AG04450 (cell line): ENCODE measurements at regions not wholly inside any gene's neighbourhood (a gene's known extent, or its start where the extent isn't known, plus 50 kb on each side); places are given as distances from the start of the nearest gene placed in this dataset.

Experiments
- CTCF ChIA-PET: fragments of 300-600, 350-600 bp; formaldehyde crosslinking; extraction: SDS; loops from one replicate; lab custom pipeline; 2022; ENCODE audit warnings: antibody characterized with exemption, inconsistent platforms; lab: Charles Lee
- POLR2A ChIA-PET: fragments of 350-600 bp; formaldehyde crosslinking; extraction: SDS; loops from one replicate; lab custom pipeline; 2021; ENCODE audit warnings: antibody characterized with exemption, inconsistent platforms; lab: Yijun Ruan, JAX
- DNase-seq: peaks from one replicate; pipeline ENCODE4 v3.0.0-alpha.2; 2011; ENCODE audit warnings: low read depth, low spot score
- H3K27ac ChIP-seq: one replicate; pipeline ENCODE4 v1.5.1; 2012; ENCODE audit warnings: low read depth, low read length, control low read depth
- H3K27me3 ChIP-seq: one replicate; pipeline ENCODE4 v1.6.0; 2012; ENCODE audit warnings: low read length; ENCODE audit not compliant: control insufficient read depth, insufficient read depth
- H3K4me3 ChIP-seq: 2 replicates; pipeline ENCODE4 v1.5.1; 2011; ENCODE audit warnings: mild to moderate bottlenecking, low read depth, low read length, control low read depth
- H3K9me3 ChIP-seq: 2 replicates; pipeline ENCODE4 v1.5.1; 2012; ENCODE audit warnings: low read length; ENCODE audit not compliant: control insufficient read depth, insufficient read depth
- TF ChIP-seq, protein P1 (sequence below): IDR thresholded peaks from 2 replicates; pipeline ENCODE4 v1.5.1; 2011; ENCODE audit warnings: low read depth, low read length, control low read depth, inconsistent platforms

DNA sequence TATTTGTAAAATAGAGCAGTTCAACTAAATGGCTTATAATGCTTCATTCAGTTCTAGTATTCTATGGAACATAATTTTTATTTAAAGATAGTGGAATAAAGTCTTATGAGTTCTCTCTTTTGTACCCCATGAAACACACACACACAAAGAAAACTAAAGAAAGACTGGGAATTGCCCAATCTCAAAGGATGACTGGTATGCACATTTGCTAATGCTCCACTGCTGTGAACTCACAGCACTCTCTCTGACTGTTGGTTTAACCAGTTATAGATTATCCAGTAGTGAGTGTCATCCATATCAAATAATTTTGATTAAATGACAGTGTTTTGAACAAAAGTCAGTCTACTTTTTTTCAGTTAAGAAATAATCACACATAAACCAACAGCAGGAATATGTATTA, 1082.4 kb upstream of the B3GALT2 start:
- Histone ChIP-seq H3K27me3 (no peaks in the 10 kb centered on the region), H3K27ac (no peak overlapping the region), H3K9me3 (no peaks in the 10 kb centered on the region), H3K4me3 (no peak overlapping the region)
- TF ChIP-seq, protein P1, sequence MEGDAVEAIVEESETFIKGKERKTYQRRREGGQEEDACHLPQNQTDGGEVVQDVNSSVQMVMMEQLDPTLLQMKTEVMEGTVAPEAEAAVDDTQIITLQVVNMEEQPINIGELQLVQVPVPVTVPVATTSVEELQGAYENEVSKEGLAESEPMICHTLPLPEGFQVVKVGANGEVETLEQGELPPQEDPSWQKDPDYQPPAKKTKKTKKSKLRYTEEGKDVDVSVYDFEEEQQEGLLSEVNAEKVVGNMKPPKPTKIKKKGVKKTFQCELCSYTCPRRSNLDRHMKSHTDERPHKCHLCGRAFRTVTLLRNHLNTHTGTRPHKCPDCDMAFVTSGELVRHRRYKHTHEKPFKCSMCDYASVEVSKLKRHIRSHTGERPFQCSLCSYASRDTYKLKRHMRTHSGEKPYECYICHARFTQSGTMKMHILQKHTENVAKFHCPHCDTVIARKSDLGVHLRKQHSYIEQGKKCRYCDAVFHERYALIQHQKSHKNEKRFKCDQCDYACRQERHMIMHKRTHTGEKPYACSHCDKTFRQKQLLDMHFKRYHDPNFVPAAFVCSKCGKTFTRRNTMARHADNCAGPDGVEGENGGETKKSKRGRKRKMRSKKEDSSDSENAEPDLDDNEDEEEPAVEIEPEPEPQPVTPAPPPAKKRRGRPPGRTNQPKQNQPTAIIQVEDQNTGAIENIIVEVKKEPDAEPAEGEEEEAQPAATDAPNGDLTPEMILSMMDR: no peak
- peak; percentile 3 for DNase-seq
- ChIA-PET CTCF (interaction anchor here (1.5 kb wide), 1 partner anchor 1147 kb away, joined by 3 read pairs; the partner anchor contains the start of gene CDC73), POLR2A (no interaction called here)

DNA sequence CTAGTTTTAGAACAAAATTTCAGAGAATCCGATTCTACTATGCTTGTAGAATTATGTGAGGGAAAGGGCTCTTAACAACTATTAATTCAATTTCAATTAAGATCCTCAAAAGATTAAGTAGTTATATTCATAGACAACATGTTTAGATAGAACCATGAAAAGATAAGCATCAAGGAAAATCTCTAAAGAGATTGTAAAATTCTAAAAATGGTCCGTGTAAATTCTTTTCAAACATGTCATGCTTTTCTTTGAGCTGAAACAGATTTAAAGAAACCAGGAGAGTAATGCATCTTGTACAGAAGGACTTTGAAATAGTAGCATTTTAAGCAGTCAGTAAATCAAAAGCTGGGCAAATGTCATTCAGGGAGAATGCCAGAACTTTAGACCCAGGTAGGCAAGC, 1080.6 kb upstream of the B3GALT2 start:
- TF ChIP-seq, protein P1: no peak
- CTCF ChIA-PET: no interaction called here
- DNase-seq: no peak

DNA sequence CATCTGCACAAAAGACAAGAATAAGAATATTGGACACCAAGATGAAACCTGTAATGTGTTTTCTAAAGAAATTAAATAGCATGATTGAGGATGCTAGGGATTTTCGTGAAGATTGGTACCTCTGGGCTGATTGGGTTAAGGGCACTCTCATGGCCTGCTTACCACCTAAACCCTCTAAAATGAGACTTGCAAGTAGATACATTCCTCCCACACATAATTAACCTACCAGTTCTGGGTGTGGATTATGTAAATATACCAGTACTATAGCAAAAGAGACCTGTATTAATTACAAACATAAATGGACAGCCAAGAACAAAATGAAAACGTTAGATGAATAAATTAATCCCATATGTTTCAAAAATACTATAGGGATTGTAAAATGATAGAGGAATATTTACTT, 1069.6 kb upstream of the B3GALT2 start:
- ChIA-PET CTCF (no interaction called here), POLR2A (no interaction called here)
- no peaks in the 10 kb centered on the region for H3K9me3 ChIP-seq
- TF ChIP-seq, protein P1: no peak
- no peak for DNase-seq
- no peak overlapping the region for H3K27ac ChIP-seq
- no peak overlapping the region for H3K4me3 ChIP-seq
- H3K27me3 ChIP-seq: no peaks in the 10 kb centered on the region

More for the DNA sequence above, 1080.6 kb upstream of the B3GALT2 start:
- POLR2A ChIA-PET: no interaction called here
- no peak overlapping the region for H3K4me3 ChIP-seq
- no peak overlapping the region for H3K27ac ChIP-seq
- no peaks in the 10 kb centered on the region for H3K27me3 ChIP-seq
- no peaks in the 10 kb centered on the region for H3K9me3 ChIP-seq

DNA sequence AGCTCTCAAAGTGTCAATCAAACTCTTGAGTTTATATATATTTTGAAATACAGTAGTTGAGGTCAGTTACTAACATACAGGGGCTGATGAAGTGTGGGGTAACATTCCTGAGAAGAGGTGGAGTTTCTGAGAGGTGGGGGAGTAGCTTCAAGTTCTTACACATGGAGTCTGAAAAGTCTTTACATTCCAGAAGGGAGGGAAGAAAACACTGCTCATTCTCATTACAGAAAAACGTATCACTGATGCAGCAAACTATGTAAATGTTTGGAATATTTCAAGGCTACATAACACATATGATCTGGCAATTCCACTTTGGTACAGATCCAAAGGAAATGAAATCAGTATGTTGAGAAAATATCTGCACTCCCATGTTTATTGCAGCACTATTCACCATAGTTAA, 1065.8 kb upstream of the B3GALT2 start:
- TF ChIP-seq, protein P1: no peak
- Histone ChIP-seq H3K27me3 (no peaks in the 10 kb centered on the region), H3K4me3 (no peak overlapping the region), H3K9me3 (no peaks in the 10 kb centered on the region), H3K27ac (peak overlapping the region; percentile 62)
- DNase-seq: peak; percentile 73
- POLR2A ChIA-PET: no interaction called here
- CTCF ChIA-PET: no interaction called here

DNA sequence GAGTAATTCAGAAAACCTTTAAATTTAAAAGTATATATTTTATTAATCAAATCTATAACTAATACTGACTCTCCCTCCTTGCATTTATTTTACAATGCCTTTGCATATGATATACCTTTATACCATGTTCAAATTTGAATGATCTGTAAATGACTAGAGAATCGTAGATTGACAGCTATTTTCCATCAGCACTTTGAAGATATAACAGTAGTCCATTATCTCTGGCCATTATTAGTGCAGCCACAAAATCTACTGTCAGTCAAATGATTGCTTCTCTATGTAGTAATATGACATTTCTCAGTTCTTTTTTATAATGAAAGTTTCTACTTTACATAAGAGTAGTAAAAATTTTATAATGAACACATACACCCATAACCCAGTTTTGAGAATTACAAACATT, 1054.8 kb upstream of the B3GALT2 start:
- H3K27me3 ChIP-seq: no peaks in the 10 kb centered on the region
- no peak overlapping the region for H3K4me3 ChIP-seq
- no peak overlapping the region for H3K27ac ChIP-seq
- no peaks in the 10 kb centered on the region for H3K9me3 ChIP-seq
- ChIA-PET CTCF (no interaction called here), POLR2A (no interaction called here)
- DNase-seq: no peak
- TF ChIP-seq, protein P1: no peak
